ENCODE measurements at regions not wholly inside any gene's neighbourhood (a gene's known extent, or its start where the extent isn't known, plus 50 kb on each side); places are given as distances from the start of the nearest gene placed in this dataset.

- Histone ChIP-seq H4K20me1 (ENCODE audit: insufficient read depth) (no peaks in the 10 kb centered on the region), H2AFZ (ENCODE audit: low read depth) (no peak overlapping the region), H3K9me3 (no peaks in the 10 kb centered on the region), H3K27me3 (ENCODE audit: insufficient read depth) (no peaks in the 10 kb centered on the region), H3K4me3 (ENCODE audit: low read depth in 2 of 2, low read length in 1 of 2) (no peak overlapping the region), H3K4me1 (ENCODE audit: control insufficient read depth in 1 of 2, insufficient read depth in 2 of 2, low read depth in 1 of 2, low read length in 1 of 2) (no peaks in the 10 kb centered on the region), H3K79me2 (ENCODE audit: insufficient read depth) (no peaks in the 10 kb centered on the region), H3K27ac (ENCODE audit: low read depth in 2 of 2, low read length in 1 of 2) (no peak overlapping the region), H3K4me2 (no peak overlapping the region), H3K9ac (no peak overlapping the region), H3K36me3 (replicated peaks in 1 of 2; ENCODE audit: control insufficient read depth in 1 of 2, insufficient read depth in 2 of 2, low read length in 1 of 2) (no peaks in the 10 kb centered on the region), H3F3A (replicated peaks; ENCODE audit: insufficient read depth) (no peaks in the 10 kb centered on the region), H3K9me2 (no peaks in the 10 kb centered on the region)
- ChIA-PET CTCF (no interaction called here), POLR2A (no interaction called here)
- 18% methylated on average over 8 of the region's 8 CpGs for WGBS (ENCODE audit: low lambda C conversion rate)
- TF ChIP-seq CTCF (IDR thresholded peaks at IDR 0.05) (no peak), GABPA (IDR thresholded peaks at IDR 0.05; ENCODE audit: low read depth) (no peak), EP300 (IDR thresholded peaks at IDR 0.05; ENCODE audit: borderline replicate concordance in 1 of 2, low read depth in 1 of 2, low read length in 1 of 2) (no peak), POLR2AphosphoS5 (IDR thresholded peaks at IDR 0.05; ENCODE audit: low read depth, low read length) (no peak), ZBTB33 (IDR thresholded peaks at IDR 0.05; ENCODE audit: borderline replicate concordance, low read depth) (no peak), NRF1 (IDR thresholded peaks at IDR 0.05; ENCODE audit: low read depth, low read length) (no peak), FOXJ3 (CRISPR knock-in tag; IDR thresholded peaks at IDR 0.05) (no peak), SMC3 (IDR thresholded peaks at IDR 0.05; ENCODE audit: low read depth, low read length) (no peak), RCOR1 (IDR thresholded peaks at IDR 0.05; ENCODE audit: low read length) (no peak), TEAD4 (IDR thresholded peaks at IDR 0.05; ENCODE audit: borderline replicate concordance, insufficient read depth) (no peak), ELF1 (IDR thresholded peaks at IDR 0.05) (no peak), MAX (IDR thresholded peaks at IDR 0.05; ENCODE audit: low read depth) (no peak), RAD21 (IDR thresholded peaks at IDR 0.05; ENCODE audit: low read length) (no peak), RFX5 (IDR thresholded peaks at IDR 0.05; ENCODE audit: low read length) (no peak), TCF12 (IDR thresholded peaks at IDR 0.05) (no peak), NFIC (IDR thresholded peaks at IDR 0.05; ENCODE audit: borderline replicate concordance) (no peak)
- no peak for DNase-seq
Observed at GRCh38 chr2:208945719-208946256, 478.1 kb upstream of the MAP2 start.

- Histone ChIP-seq H3K36me3 (replicated peaks in 1 of 2; ENCODE audit: control insufficient read depth in 1 of 2, insufficient read depth in 2 of 2, low read length in 1 of 2) (no peaks in the 10 kb centered on the region), H4K20me1 (ENCODE audit: insufficient read depth) (no peaks in the 10 kb centered on the region), H3K9ac (no peak overlapping the region), H3K4me1 (ENCODE audit: control insufficient read depth in 1 of 2, insufficient read depth in 2 of 2, low read depth in 1 of 2, low read length in 1 of 2) (no peaks in the 10 kb centered on the region), H3F3A (replicated peaks; ENCODE audit: insufficient read depth) (no peaks in the 10 kb centered on the region), H2AFZ (ENCODE audit: low read depth) (no peak overlapping the region), H3K9me3 (no peaks in the 10 kb centered on the region), H3K9me2 (no peaks in the 10 kb centered on the region), H3K4me2 (no peak overlapping the region), H3K79me2 (ENCODE audit: insufficient read depth) (no peaks in the 10 kb centered on the region), H3K27me3 (ENCODE audit: insufficient read depth) (no peaks in the 10 kb centered on the region), H3K27ac (ENCODE audit: low read depth in 2 of 2, low read length in 1 of 2) (no peak overlapping the region), H3K4me3 (ENCODE audit: low read depth in 2 of 2, low read length in 1 of 2) (no peak overlapping the region)
- CTCF ChIA-PET = no interaction called here
- POLR2A ChIA-PET = no interaction called here
- 0% methylated on average over 1 of the region's 1 CpG for WGBS (ENCODE audit: low lambda C conversion rate)
- no peak for DNase-seq
- TF ChIP-seq JUND (IDR thresholded peaks at IDR 0.05) = no peak
- TF ChIP-seq REST (IDR thresholded peaks at IDR 0.05; ENCODE audit: low read depth, low read length) = no peak
- TF ChIP-seq NFIC (IDR thresholded peaks at IDR 0.05; ENCODE audit: borderline replicate concordance) = no peak
- TF ChIP-seq USF2 (IDR thresholded peaks at IDR 0.05; ENCODE audit: borderline replicate concordance, low read depth, low read length) = no peak
- TF ChIP-seq GATA2 (CRISPR knock-in tag; IDR thresholded peaks at IDR 0.05) = no peak
- TF ChIP-seq FOXM1 (IDR thresholded peaks at IDR 0.05; ENCODE audit: low read depth) = no peak
Observed at GRCh38 chr2:208948073-208948472, 475.8 kb upstream of the MAP2 start.

Data from SK-N-SH (cell line).